ENCODE measurements at regions not wholly inside any gene's neighbourhood (a gene's known extent, or its start where the extent isn't known, plus 50 kb on each side); places are given as distances from the start of the nearest gene placed in this dataset.

DNA sequence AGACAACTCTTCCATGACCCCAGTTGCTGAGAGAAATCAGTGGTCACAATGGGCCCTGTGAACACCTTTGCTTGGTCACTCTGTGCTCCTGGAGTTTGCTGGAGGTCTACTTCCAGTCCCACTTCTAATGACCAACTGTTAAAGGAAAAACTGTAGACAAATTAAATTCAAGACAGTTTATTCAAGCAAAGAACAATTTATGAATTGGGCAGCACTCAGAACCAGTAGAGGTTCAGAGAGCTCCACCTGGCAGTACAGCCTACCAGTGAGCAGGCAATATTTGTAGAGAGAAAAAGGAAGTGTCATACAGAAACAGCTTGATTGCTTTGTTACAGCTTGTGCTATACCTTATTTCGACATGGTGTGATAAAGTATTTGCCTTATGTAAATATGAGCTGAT is 116.5 kb downstream of the HS3ST3B1 start:
- H3K4me3 Mint-ChIP-seq: no peak overlapping the region
- peaks cover 6% of the 10 kb centered on the region for H3K36me3 Mint-ChIP-seq
- H3K4me1 Mint-ChIP-seq: peaks cover 5% of the 10 kb centered on the region
- H3K27me3 Mint-ChIP-seq: no peaks in the 10 kb centered on the region
- no peak overlapping the region for H3K27ac Mint-ChIP-seq
- no peak for DNase-seq
- H3K9me3 Mint-ChIP-seq: peaks cover 14% of the 10 kb centered on the region

DNA sequence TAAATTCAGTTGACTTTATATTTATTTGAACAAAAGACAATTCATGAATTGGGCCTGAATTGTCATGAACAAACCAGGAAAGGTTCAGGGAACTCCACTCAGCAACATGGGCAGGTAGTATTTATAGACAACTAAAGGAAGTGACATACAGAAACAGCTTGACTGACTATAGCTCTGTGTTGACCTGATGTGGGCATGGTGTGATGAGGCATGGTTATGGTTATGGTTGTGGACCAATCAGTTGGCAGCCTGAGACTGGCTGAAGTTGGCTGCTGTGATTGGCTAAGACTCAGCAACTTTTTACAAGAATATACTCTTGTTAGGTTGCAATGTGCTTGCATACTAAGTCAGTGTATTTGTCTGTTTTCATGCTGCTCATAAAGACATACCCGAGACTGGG is 108.4 kb downstream of the HS3ST3B1 start:
- DNase-seq: no peak
- H3K27ac Mint-ChIP-seq: no peak overlapping the region
- H3K36me3 Mint-ChIP-seq: no peaks in the 10 kb centered on the region
- peaks cover 15% of the 10 kb centered on the region for H3K4me1 Mint-ChIP-seq
- H3K27me3 Mint-ChIP-seq: no peaks in the 10 kb centered on the region
- no peak overlapping the region for H3K4me3 Mint-ChIP-seq
- H3K9me3 Mint-ChIP-seq: peaks cover 4% of the 10 kb centered on the region

DNA sequence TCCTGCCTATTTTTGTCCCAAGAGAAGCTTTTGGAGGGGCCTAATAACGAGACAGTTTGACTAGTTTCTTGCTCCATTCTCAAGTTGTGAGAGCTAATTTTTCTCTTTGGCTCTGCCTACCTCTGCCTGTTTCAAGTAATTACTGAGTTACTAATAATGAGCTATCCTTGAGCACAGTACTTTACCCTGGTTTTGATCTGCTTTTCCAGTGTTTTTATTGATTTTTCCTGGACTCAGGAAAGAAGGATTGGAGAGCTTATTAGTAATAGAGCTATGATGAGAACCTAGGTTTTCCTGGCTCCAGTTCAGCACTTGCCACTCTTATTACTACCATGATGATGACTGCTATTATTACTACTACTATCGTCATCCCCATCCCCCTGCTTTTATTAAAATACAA is 106.7 kb downstream of the HS3ST3B1 start:
- no peaks in the 10 kb centered on the region for H3K36me3 Mint-ChIP-seq
- H3K27ac Mint-ChIP-seq: no peak overlapping the region
- peaks cover 24% of the 10 kb centered on the region for H3K4me1 Mint-ChIP-seq

DNA sequence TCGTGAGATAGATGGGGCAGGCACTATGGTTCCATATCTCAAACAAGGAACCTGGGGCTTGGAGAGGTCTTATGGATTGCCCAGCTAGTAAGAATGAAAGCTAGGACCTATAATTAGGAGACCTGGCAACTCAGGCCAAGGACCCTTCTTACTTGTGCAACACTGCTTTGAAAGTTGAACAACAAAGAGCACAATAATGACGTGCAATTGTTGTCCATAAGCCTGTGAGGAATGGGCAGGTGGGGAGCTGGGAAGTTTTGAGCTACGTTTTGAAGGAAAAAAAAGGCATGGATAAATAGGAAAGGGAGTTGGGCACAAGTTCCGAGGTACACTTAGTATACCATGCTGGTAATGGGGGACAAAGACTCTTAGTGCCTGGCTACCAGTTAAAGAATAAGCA is 104.3 kb downstream of the HS3ST3B1 start:
- Mint-ChIP-seq H3K27ac (no peak overlapping the region), H3K36me3 (no peaks in the 10 kb centered on the region), H3K4me3 (no peak overlapping the region), H3K4me1 (peaks cover 24% of the 10 kb centered on the region), H3K9me3 (peaks cover 8% of the 10 kb centered on the region), H3K27me3 (peaks cover 4% of the 10 kb centered on the region)
- no peak for DNase-seq

More for the DNA sequence above, 106.7 kb downstream of the HS3ST3B1 start:
- no peaks in the 10 kb centered on the region for H3K27me3 Mint-ChIP-seq
- H3K9me3 Mint-ChIP-seq: peaks cover 6% of the 10 kb centered on the region
- no peak overlapping the region for H3K4me3 Mint-ChIP-seq
- no peak for DNase-seq

Data from activated naive CD8-positive, alpha-beta T cell treated with anti-CD3 and anti-CD28 coated beads for 36 hours (primary cell).